Activated CD8-positive, alpha-beta T cell treated with anti-CD3 and anti-CD28 coated beads for 36 hours (primary cell): ENCODE measurements at regions not wholly inside any gene's neighbourhood (a gene's known extent, or its start where the extent isn't known, plus 50 kb on each side); places are given as distances from the start of the nearest gene placed in this dataset.

Source experiments
- ATAC-seq: fragments of 200-7000 bp; cut with Tn5 transposase; one replicate; pipeline ENCODE4 v1.10.0; 2021; ENCODE audit warnings: mild to moderate bottlenecking, moderate library complexity
- CTCF ChIA-PET: fragments of 350-600 bp; sonication (Branson Sonifier 250); formaldehyde crosslinking; loops from one replicate; lab custom pipeline; 2021; ENCODE audit warnings: antibody characterized with exemption; lab: Charles Lee
- POLR2A ChIA-PET: fragments of 350-600 bp; sonication (Branson Sonifier 250); formaldehyde crosslinking; loops from one replicate; lab custom pipeline; 2021; ENCODE audit warnings: antibody characterized with exemption; lab: Charles Lee
- DNase-seq: peaks from one replicate; pipeline ENCODE4 v3.0.0-alpha.2; 2020
- H3K27ac Mint-ChIP-seq: one replicate; pipeline ENCODE4 v1.8.0; 2021; ENCODE audit warnings: mild to moderate bottlenecking, mixed read lengths
- H3K27me3 Mint-ChIP-seq: one replicate; pipeline ENCODE4 v1.8.0; 2021; ENCODE audit warnings: mixed read lengths
- H3K36me3 Mint-ChIP-seq: one replicate; pipeline ENCODE4 v1.8.0; 2021; ENCODE audit warnings: low read depth, mixed read lengths
- H3K4me1 Mint-ChIP-seq: one replicate; pipeline ENCODE4 v1.8.0; 2021; ENCODE audit warnings: low read depth, mixed read lengths
- H3K4me3 Mint-ChIP-seq: one replicate; pipeline ENCODE4 v1.8.0; 2021; ENCODE audit warnings: mild to moderate bottlenecking, moderate library complexity, mixed read lengths
- H3K9me3 Mint-ChIP-seq: one replicate; pipeline ENCODE4 v1.8.0; 2021; ENCODE audit warnings: mixed read lengths
- intact Hi-C: fragments of 100-400 bp; cut with micrococcal nuclease; formaldehyde crosslinking; loops from one replicate; pipeline ENCODE4 v1.10.0; 2022
- TF ChIP-seq, protein P1 (sequence below): fragments of 200-600 bp; IDR thresholded peaks from one replicate; pipeline ENCODE4 v1.8.0; 2022; ENCODE audit warnings: antibody characterized with exemption, mild to moderate bottlenecking

DNA sequence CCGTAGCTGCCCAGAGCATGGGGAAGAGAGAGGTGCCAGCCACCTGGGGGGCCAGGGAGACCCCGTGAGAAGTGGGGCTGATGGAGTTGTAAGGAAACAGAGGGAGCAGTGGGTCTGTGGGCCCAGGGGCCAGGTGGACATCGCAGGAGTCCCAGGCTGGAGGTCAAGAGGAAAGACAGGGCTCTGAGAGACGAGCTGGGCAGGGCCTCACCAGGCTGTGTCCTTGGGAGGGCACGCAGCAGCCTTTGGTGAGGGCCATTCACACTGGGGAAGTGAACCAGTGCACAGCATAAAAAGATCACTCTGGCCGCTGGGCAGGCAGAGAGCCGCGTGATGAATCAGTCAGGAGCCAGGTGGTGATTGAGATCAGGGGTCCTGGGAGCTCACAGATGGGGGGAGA lies 73.9 kb upstream of the FOXQ1 start:
- DNase-seq (no peak), ATAC-seq (no peak)
- TF ChIP-seq, protein P1, sequence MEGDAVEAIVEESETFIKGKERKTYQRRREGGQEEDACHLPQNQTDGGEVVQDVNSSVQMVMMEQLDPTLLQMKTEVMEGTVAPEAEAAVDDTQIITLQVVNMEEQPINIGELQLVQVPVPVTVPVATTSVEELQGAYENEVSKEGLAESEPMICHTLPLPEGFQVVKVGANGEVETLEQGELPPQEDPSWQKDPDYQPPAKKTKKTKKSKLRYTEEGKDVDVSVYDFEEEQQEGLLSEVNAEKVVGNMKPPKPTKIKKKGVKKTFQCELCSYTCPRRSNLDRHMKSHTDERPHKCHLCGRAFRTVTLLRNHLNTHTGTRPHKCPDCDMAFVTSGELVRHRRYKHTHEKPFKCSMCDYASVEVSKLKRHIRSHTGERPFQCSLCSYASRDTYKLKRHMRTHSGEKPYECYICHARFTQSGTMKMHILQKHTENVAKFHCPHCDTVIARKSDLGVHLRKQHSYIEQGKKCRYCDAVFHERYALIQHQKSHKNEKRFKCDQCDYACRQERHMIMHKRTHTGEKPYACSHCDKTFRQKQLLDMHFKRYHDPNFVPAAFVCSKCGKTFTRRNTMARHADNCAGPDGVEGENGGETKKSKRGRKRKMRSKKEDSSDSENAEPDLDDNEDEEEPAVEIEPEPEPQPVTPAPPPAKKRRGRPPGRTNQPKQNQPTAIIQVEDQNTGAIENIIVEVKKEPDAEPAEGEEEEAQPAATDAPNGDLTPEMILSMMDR, result no peak
- POLR2A ChIA-PET, result no interaction called here
- peaks cover 11% of the 10 kb centered on the region for H3K27me3 Mint-ChIP-seq
- H3K36me3 Mint-ChIP-seq, result no peaks in the 10 kb centered on the region
- intact Hi-C loops, result no loop called here
- H3K9me3 Mint-ChIP-seq, result no peaks in the 10 kb centered on the region
- H3K4me1 Mint-ChIP-seq, result no peaks in the 10 kb centered on the region
- no peak overlapping the region for H3K27ac Mint-ChIP-seq
- CTCF ChIA-PET, result no interaction called here
- no peak overlapping the region for H3K4me3 Mint-ChIP-seq

DNA sequence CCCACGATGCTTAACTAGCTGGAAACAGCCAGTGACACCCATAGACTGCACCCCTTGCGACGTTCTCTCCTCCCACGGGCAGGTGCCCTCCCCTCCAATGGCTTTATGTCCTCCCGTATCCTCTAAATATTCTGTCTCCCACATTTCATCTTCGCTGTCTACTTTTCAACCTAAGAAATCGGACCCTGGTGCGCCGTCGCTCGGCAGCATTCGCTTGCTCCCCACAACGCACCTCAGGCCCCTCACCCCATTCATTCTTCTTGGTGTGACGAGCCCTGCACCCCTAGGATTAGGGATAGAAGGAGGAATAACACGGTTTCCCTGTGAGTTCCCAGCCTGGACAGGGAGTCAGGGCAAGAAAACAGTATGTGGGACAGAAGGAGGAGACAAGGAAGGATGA lies 74.3 kb upstream of the FOXQ1 start:
- ATAC-seq (no peak), DNase-seq (no peak)
- no peaks in the 10 kb centered on the region for H3K36me3 Mint-ChIP-seq
- no peaks in the 10 kb centered on the region for H3K4me1 Mint-ChIP-seq
- CTCF ChIA-PET, result no interaction called here
- no peak overlapping the region for H3K27ac Mint-ChIP-seq
- peaks cover 11% of the 10 kb centered on the region for H3K27me3 Mint-ChIP-seq
- H3K9me3 Mint-ChIP-seq, result no peaks in the 10 kb centered on the region
- TF ChIP-seq, protein P1, result no peak
- intact Hi-C loops, result no loop called here
- no peak overlapping the region for H3K4me3 Mint-ChIP-seq
- POLR2A ChIA-PET, result no interaction called here

DNA sequence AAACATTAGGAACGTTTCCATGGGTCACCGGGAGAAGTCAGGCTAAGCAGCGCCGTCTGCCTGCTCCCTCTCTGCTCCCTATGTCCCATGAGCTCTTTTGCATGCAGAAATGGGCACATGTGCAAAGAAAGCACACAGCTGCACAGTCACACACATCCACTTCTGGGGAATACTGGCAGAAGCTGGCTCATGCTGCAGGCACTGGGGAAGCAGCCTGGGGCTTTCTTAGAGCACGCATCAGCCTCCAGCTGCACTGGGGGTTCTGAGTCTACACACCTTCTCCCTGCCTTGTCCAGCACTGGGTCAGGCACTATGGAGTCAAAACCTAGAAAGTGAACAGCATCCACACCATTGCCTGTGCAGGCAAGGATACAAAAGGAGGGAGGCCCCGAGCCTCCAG lies 76.1 kb upstream of the FOXQ1 start:
- CTCF ChIA-PET, result no interaction called here
- TF ChIP-seq, protein P1, result no peak
- no peaks in the 10 kb centered on the region for H3K36me3 Mint-ChIP-seq
- intact Hi-C loops, result no loop called here
- H3K27ac Mint-ChIP-seq, result no peak overlapping the region
- POLR2A ChIA-PET, result no interaction called here
- DNase-seq (no peak), ATAC-seq (no peak)
- no peaks in the 10 kb centered on the region for H3K4me1 Mint-ChIP-seq
- H3K4me3 Mint-ChIP-seq, result no peak overlapping the region
- H3K27me3 Mint-ChIP-seq, result peaks cover 12% of the 10 kb centered on the region
- no peaks in the 10 kb centered on the region for H3K9me3 Mint-ChIP-seq

DNA sequence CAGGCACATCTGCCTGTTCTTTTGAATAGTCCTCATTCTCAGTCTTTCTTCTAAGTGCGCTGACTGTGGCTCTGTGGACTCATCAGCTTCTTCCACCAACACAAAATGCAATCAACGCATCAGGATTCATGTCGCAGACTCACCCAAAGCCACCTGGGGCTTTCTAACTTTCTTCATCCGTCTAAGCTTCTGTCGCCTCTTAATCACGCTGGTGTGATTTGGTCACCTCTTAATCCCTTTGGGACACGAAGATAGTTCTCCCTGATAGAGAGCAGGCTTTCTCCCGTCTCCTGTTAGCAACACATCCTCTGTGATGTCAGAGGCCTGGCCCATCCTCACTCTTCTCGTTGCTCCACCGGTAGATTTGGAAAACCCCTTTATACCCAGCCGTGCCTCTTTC lies 78.0 kb upstream of the FOXQ1 start:
- no peaks in the 10 kb centered on the region for H3K4me1 Mint-ChIP-seq
- no peak overlapping the region for H3K4me3 Mint-ChIP-seq
- ATAC-seq (no peak), DNase-seq (no peak)
- H3K27me3 Mint-ChIP-seq, result peaks cover 14% of the 10 kb centered on the region
- H3K36me3 Mint-ChIP-seq, result no peaks in the 10 kb centered on the region
- H3K27ac Mint-ChIP-seq, result no peak overlapping the region
- TF ChIP-seq, protein P1, result no peak
- CTCF ChIA-PET, result no interaction called here
- POLR2A ChIA-PET, result no interaction called here
- H3K9me3 Mint-ChIP-seq, result no peaks in the 10 kb centered on the region
- intact Hi-C loops, result no loop called here

DNA sequence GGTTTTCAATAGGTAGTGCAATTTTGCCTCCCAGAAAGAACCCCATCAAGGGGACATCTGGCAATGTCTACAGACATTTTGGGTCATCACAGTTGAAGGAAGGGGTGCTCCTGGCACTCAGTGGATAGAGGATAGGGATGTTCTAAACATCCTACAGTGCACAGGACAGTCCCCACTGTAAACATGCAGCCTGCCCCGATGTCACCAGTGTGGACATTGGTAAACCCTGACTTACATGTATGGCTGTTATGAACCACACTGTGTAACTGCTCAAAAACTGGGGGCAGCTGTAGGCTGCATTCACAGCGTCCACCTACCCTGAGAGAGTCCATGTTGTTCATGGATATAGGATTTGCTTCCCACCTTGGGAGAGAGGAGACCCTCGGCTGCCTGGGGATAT lies 79.3 kb upstream of the FOXQ1 start:
- Mint-ChIP-seq H3K4me3 (no peak overlapping the region), H3K27ac (no peak overlapping the region), H3K36me3 (no peaks in the 10 kb centered on the region), H3K9me3 (no peaks in the 10 kb centered on the region), H3K27me3 (peaks cover 10% of the 10 kb centered on the region), H3K4me1 (no peaks in the 10 kb centered on the region)
- CTCF ChIA-PET, result no interaction called here
- no peak for ATAC-seq
- POLR2A ChIA-PET, result no interaction called here
- TF ChIP-seq, protein P1, result no peak
- intact Hi-C loops, result no loop called here
- DNase-seq, result no peak
